ENCODE measurements at regions not wholly inside any gene's neighbourhood (a gene's known extent, or its start where the extent isn't known, plus 50 kb on each side); places are given as distances from the start of the nearest gene placed in this dataset.
"Not testable (repeated sequence)": the region's sequence is repeated elsewhere in the genome, so short reads cannot be mapped to it uniquely, and the experiment has no call there.

DNA sequence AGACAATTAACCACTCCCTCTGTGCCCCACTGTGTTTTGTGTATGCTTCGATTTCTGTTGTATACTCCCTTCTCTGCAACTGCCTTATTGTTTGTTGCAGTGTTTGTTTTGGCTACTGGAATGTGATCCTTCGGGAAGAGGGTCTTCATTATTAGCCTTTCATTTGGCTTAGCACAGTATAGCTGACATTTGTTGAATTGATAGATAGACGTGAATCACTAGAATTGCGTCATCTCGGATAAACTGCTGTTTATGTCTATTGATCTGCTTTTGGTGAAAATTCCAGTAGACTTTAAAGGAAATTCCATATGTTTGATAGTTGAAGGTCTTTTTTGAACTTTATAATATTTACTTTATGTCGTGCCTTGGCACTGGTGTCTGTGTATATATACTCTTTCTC lies 189.9 kb upstream of the EYA4 start:
- DNase-seq (ENCODE audit: low spot score) = no peak

- no peak for DNase-seq (ENCODE audit: low spot score)
Observed at GRCh38 chr6:133052465-133052864, 188.7 kb upstream of the EYA4 start.

DNA sequence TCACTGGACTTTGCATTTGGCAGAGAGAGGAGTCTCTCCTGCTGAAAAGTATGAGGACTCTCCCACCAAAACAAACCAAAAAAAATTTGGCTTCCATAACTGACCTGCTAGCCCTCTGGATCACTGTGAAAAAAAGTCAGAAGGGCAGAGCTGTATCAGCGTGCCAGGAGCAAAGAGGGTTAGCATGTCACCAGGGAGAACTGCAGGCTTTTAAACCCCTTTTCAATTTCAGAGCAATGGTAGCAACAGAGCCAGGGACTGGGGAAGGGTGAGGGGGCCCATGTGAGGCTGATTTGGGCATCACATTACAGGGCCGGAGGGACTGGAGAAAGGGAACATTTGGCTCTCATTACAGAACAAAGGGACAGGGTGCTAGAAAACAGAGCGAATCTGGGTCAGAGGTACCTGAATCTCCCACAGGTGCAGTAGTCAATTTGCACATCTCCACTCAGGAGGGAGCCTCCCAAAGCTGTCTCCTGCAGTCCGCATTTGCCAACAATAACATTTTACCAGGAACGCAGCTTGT lies 185.7 kb upstream of the EYA4 start:
- DNase-seq (ENCODE audit: low spot score) = no peak

GRCh38 chr6:133057352-133057751 lies 183.8 kb upstream of the EYA4 start:
- DNase-seq (ENCODE audit: low spot score) = no peak

DNA sequence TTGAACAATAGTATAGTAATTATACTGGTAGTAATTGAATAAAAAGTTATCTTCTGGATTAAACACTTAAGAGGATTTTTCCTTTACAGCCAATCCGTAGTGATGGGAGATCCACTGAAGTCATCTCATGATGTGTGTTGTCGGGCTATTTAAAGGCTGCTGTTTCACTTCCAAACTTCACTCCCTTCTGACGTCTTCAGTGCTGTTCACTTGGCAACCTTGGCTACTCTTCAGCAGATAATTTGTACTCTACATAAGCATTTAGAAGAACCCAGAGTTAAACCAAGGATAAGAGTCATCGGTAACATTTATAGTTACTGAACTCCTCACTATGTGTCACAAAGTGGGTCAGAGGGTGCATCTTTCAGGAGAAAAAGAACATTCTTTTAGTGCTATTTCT lies 179.1 kb upstream of the EYA4 start:
- DNase-seq (ENCODE audit: low spot score) = no peak

DNA sequence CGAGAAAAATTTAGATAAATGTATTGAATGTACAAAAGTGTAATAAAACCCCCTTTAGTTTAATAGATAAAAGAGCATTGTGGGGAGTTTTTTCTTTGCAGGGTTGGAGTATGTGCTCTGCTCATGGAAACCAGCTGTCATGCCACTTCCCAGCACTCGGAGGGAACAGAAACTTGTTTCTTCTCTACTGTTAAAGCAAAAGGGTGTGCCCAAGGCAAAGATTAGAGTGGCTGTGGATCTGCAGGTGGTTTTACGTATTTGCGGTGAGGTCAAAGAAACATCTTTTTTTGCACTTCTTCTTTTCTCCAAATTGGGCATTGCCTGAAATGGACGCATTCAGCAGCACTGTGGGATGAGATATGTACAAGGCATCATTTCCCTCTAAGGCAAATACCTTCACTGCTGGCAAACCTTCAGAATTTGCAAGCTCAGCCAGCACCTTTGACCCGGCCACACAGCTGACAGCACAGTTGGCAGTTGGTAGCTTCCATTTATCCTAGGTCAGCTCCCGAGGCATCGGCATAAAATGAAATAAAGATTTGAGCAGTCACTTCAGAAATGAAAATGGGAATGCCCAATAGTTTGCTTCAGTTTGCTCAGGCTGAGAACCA lies 178.4 kb upstream of the EYA4 start:
- no peak for DNase-seq (ENCODE audit: low spot score)

- DNase-seq (ENCODE audit: low spot score) = no peak
Observed at GRCh38 chr6:133067960-133068359, 173.2 kb upstream of the EYA4 start.

GRCh38 chr6:133070410-133071043 lies 170.6 kb upstream of the EYA4 start:
- no peak for DNase-seq (ENCODE audit: low spot score)

DNA sequence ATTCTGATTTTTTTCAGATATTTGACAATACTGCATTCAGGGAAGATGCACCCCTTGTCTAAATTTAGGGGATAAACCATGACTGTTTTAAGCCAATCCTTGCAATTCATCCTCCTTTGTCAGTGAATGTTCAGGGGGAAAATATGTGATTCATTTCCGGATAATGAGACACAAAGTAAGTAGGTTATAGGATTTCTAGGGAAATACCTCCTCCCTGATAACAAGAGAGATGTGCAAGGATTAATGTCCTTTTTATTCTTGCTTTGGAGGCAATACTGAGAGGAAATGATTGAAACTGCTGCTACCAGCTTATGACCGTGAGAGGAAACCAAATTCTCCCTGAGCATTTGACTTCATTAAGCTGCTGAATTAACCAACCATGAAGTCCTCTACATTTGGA lies 161.3 kb upstream of the EYA4 start:
- no peak for DNase-seq (ENCODE audit: low spot score)

DNA sequence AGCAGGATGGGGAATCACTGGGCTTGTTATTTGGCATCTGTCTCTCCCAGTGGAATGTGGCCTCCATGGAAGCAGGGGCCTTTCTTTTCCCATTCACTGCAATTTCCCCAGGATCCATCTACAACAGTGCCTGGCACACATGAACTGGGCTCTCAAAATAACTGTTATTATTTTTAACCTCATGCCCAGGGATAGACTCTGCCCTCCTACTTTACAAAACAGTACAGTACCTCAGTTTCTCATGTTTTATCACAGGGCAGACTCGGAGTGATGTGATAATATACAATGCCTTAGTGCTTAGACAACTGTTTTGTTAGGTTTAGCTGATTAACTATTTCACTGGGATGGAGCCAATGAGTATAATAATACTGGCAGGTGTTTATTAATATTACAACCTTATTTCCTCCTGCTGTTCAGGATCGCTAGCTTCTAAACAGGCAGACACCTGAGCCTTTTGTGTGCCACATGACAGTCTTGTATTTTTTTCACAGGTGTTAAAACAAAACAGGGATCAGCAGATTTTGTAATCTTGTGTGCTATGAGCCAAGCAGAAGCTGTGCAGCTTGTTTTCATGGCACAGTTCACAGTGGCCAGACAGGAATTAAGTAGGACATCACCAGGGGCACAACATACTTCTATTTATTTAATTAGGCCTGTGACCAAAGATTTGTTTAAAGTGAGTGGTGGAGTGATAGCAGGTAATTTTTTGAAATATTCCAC lies 157.7 kb upstream of the EYA4 start:
- DNase-seq (ENCODE audit: low spot score) = no peak

- DNase-seq (ENCODE audit: low spot score) = no peak
Observed at GRCh38 chr6:133085471-133085870, 155.7 kb upstream of the EYA4 start.

DNA sequence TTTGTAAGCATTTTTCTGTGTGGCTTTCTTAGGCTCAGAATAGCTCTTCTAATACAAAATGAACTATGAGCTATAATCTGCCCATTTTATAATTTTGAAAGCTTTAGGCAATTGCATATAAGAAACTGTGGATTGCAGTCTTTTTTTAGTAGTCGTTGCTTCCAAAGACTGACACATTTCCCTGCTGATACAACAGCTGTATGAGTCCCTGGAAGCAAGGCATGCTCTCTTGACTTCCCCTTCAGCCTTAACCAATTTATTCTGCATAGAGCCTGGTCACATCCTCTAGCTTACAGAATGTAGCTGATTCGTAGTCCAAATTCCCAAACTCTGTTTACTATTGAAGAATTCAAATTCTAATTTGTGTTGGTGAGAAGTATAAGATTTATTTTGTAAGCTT lies 155.3 kb upstream of the EYA4 start:
- no peak for DNase-seq (ENCODE audit: low spot score)

DNA sequence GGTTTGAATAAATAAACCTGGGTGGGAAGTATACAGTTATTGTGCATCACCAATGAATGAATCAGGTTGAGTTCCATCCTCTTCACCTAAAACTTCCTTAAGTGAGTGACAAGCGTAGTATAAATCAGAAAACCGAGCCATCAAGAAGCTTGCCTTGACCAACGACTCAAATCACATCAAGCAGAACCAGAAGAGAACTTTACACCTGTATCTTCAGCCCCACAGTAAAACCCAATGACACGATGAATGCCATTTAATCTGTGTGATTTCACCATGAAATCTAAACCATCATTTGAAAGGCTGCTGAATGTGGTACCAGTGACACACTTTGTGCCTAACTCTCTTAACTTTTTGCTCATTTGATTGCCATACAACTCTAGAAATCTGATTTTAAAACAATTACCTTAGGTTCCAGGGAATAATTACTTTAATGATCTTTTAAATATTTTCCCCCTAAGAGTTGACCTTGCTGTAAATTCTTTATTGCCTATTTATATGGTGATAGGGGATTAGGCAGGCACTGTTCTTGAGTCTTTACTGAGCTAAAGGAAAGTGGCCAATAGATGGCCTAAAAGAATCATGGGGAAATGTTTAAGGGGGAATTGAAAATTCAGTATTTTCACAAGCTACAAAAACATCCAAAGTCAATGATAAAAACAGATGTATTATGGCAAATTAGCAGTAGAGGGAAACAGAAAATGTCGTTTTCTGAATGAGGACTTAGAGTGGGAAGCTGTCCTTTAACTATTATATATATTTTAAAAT lies 152.0 kb upstream of the EYA4 start:
- no peak for DNase-seq (ENCODE audit: low spot score)

DNA sequence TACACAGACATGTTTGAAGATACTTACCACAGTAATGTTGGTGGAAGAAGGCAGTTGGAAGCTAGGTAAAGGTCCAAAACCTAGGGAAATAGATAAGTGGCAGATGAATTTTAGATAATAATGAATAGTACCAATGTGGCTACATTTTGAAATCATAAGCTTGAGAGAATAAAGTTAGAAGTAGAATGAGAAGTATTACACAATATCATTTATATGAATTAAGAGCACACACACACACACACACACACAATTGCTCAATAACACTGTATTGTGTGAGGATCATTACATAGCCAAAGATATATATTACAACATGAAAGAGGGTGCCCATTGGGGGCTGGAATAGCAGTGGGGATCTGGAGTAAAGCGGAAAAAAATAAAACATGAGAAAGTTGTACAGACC lies 149.0 kb upstream of the EYA4 start:
- DNase-seq (ENCODE audit: low spot score) = no peak

GRCh38 chr6:133092771-133093170 lies 148.4 kb upstream of the EYA4 start:
- DNase-seq (ENCODE audit: low spot score) = no peak

GRCh38 chr6:133093211-133093610 lies 147.9 kb upstream of the EYA4 start:
- DNase-seq (ENCODE audit: low spot score) = not testable (repeated sequence)

- no peak for DNase-seq (ENCODE audit: low spot score)
Observed at GRCh38 chr6:133093956-133094355, 147.2 kb upstream of the EYA4 start.

DNA sequence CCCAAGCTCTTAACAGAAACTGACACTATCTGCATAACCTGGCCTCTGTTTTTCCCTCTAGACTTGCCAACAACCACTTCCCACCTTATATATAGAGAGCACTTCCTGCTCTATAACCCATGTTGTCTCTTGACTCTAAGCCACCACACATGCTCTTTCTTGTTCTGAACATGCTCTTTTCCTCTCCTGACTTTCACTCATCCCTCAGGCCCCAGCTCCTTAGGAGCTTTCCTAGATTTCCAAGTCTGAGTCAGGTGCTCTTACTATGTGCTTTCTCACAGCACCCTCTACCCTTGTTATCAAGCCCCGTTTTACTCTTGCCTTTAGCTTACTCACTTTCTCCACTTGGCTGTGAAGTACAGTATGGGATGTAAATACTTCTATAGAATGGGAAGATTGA lies 143.9 kb upstream of the EYA4 start:
- DNase-seq (ENCODE audit: low spot score) = no peak

DNA sequence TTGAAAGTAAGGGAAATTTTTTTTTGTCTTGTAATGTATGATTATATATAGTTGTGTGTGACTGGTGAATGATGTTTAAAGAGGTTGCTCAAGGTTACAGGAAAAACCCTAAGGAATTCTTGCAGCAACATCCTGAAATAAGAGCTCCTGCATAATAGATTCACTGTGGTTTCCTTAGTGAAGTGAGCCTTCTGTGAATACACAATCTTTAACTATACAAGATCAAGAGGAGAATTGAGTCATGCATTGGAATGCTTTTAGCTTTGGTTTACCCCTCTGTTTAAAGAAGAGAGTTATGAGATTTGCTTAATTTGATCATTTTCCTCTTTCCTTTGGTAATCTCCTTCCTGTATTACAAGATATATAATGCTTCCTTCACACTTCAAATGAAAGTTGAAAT lies 141.6 kb upstream of the EYA4 start:
- DNase-seq (ENCODE audit: low spot score) = no peak

DNA sequence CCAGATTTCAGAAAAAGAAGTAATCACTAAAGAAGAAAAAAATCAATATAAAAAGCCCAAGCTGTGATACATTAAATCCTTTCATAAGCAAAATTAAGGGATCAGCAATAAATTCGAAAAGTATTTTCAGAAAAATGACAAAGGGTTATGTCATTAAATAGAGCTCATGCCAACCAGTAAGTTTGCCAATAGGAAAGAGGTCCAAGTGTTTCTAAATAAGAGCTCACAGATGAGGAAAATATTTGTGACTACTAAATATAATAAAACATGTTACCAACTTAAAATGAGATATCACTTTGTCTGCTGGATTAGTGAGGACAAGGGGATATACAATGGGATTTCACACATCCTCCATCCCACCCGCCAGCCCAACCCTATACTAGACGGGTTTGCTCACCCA lies 140.3 kb upstream of the EYA4 start:
- DNase-seq (ENCODE audit: low spot score) = no peak

DNA sequence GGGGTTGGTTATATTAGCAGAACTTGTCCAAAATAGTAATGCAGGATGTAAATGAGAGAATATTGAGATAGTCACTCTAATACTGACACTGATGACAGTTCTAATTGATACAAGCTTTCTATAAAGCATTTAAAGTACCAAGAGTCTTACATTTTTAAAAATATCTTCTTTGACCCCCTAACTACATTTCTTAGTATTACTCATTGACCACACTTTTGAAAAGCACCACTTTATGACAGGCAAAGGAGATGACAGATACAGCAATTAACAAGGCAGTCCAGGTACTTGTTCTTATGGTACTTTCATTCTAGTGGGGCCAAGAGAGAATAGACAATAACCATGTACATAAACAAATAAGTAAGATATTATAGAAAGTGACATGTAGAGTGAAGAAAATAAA lies 139.4 kb upstream of the EYA4 start:
- DNase-seq (ENCODE audit: low spot score) = no peak

GRCh38 chr6:133106934-133107333 lies 134.2 kb upstream of the EYA4 start:
- DNase-seq (ENCODE audit: low spot score) = no peak

DNA sequence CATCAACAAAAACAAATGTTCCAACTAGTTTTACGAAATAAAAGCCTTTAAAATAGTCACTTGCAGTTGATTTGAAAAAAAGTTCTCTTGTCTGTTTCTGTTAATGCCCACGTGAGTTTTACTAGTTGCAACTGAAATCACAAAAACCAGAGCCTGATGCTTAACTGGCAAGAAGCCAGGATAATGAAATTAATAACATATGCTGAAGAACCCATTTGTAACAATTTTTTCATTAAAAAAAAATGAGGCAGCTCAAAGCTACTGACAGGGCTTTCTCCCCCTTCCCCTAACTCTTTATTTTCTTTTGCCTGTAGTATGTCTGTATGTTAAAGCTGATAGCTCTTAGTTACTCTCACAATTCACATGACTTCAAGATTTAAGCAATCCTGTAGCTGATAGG lies 132.7 kb upstream of the EYA4 start:
- no peak for DNase-seq (ENCODE audit: low spot score)

Measured in CD4-positive, alpha-beta T cell treated with Interleukin-2 at 100 ng/mL for 4 hours (primary cell).